ENCODE measurements at regions not wholly inside any gene's neighbourhood (a gene's known extent, or its start where the extent isn't known, plus 50 kb on each side); places are given as distances from the start of the nearest gene placed in this dataset.

- Histone ChIP-seq H3K27me3 (ENCODE audit: control insufficient read depth, insufficient read depth, low read length) (no peaks in the 10 kb centered on the region), H3K4me2 (ENCODE audit: extremely low read depth, insufficient read depth, low read length) (no peak overlapping the region), H3K9me3 (ENCODE audit: control insufficient read depth, insufficient read depth, low read depth, low read length) (no peaks in the 10 kb centered on the region), H3K79me2 (ENCODE audit: control insufficient read depth, insufficient read depth, low read length) (no peaks in the 10 kb centered on the region), H3K27ac (ENCODE audit: insufficient read depth, low read length) (peak overlapping the region; percentile 10), H3K4me3 (replicated peaks in 1 of 4; ENCODE audit: control extremely low read depth in 1 of 4, insufficient read depth in 1 of 4, low read depth in 3 of 4, low read length in 4 of 4) (no peak overlapping the region), H4K20me1 (ENCODE audit: control insufficient read depth, extremely low read depth, insufficient read depth, low read length) (no peaks in the 10 kb centered on the region), H3K36me3 (ENCODE audit: control insufficient read depth, insufficient read depth, low read length) (no peaks in the 10 kb centered on the region), H2AFZ (ENCODE audit: low read length) (no peak overlapping the region), H3K4me1 (ENCODE audit: control insufficient read depth, extremely low read depth, insufficient read depth, low read length) (no peaks in the 10 kb centered on the region), H3K9ac (ENCODE audit: insufficient read depth, low read length) (no peak overlapping the region)
- TF ChIP-seq, protein P1, sequence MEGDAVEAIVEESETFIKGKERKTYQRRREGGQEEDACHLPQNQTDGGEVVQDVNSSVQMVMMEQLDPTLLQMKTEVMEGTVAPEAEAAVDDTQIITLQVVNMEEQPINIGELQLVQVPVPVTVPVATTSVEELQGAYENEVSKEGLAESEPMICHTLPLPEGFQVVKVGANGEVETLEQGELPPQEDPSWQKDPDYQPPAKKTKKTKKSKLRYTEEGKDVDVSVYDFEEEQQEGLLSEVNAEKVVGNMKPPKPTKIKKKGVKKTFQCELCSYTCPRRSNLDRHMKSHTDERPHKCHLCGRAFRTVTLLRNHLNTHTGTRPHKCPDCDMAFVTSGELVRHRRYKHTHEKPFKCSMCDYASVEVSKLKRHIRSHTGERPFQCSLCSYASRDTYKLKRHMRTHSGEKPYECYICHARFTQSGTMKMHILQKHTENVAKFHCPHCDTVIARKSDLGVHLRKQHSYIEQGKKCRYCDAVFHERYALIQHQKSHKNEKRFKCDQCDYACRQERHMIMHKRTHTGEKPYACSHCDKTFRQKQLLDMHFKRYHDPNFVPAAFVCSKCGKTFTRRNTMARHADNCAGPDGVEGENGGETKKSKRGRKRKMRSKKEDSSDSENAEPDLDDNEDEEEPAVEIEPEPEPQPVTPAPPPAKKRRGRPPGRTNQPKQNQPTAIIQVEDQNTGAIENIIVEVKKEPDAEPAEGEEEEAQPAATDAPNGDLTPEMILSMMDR (conservative IDR thresholded peaks at IDR 0.05 in 1 of 2, IDR thresholded peaks at IDR 0.05 in 1 of 2; ENCODE audit: low read depth in 1 of 2, low read length in 2 of 2): no peak
- no peak for TF ChIP-seq EZH2 (IDR thresholded peaks at IDR 0.05; ENCODE audit: low read length, missing control alignments)
- peak in 1 of 2 donors; percentile 89 for DNase-seq (ENCODE audit: low read depth in 2 of 2)
Measured at GRCh38 chr5:158431369-158432029, 572.6 kb upstream of the CLINT1 start.

- Histone ChIP-seq H3K9ac (ENCODE audit: insufficient read depth, low read length) (no peak overlapping the region), H3K4me1 (ENCODE audit: control insufficient read depth, extremely low read depth, insufficient read depth, low read length) (no peaks in the 10 kb centered on the region), H3K4me3 (replicated peaks in 1 of 4; ENCODE audit: control extremely low read depth in 1 of 4, insufficient read depth in 1 of 4, low read depth in 3 of 4, low read length in 4 of 4) (no peak overlapping the region), H3K27ac (ENCODE audit: insufficient read depth, low read length) (no peak overlapping the region), H2AFZ (ENCODE audit: low read length) (no peak overlapping the region), H3K36me3 (ENCODE audit: control insufficient read depth, insufficient read depth, low read length) (no peaks in the 10 kb centered on the region), H3K27me3 (ENCODE audit: control insufficient read depth, insufficient read depth, low read length) (no peaks in the 10 kb centered on the region), H3K9me3 (ENCODE audit: control insufficient read depth, insufficient read depth, low read depth, low read length) (no peaks in the 10 kb centered on the region), H3K79me2 (ENCODE audit: control insufficient read depth, insufficient read depth, low read length) (no peaks in the 10 kb centered on the region), H3K4me2 (ENCODE audit: extremely low read depth, insufficient read depth, low read length) (no peak overlapping the region), H4K20me1 (ENCODE audit: control insufficient read depth, extremely low read depth, insufficient read depth, low read length) (no peaks in the 10 kb centered on the region)
- DNase-seq (ENCODE audit: low read depth in 2 of 2): no peak
- no peak for TF ChIP-seq EZH2 (IDR thresholded peaks at IDR 0.05; ENCODE audit: low read length, missing control alignments)
- TF ChIP-seq, protein P1 (conservative IDR thresholded peaks at IDR 0.05 in 1 of 2, IDR thresholded peaks at IDR 0.05 in 1 of 2; ENCODE audit: low read depth in 1 of 2, low read length in 2 of 2): no peak
Measured at GRCh38 chr5:158430798-158431167, 571.8 kb upstream of the CLINT1 start.

GRCh38 chr5:158430166-158430797 lies 571.3 kb upstream of the CLINT1 start:
- Histone ChIP-seq H3K27me3 (ENCODE audit: control insufficient read depth, insufficient read depth, low read length) (no peaks in the 10 kb centered on the region), H3K27ac (ENCODE audit: insufficient read depth, low read length) (no peak overlapping the region), H3K9ac (ENCODE audit: insufficient read depth, low read length) (no peak overlapping the region), H2AFZ (ENCODE audit: low read length) (no peak overlapping the region), H4K20me1 (ENCODE audit: control insufficient read depth, extremely low read depth, insufficient read depth, low read length) (no peaks in the 10 kb centered on the region), H3K79me2 (ENCODE audit: control insufficient read depth, insufficient read depth, low read length) (no peaks in the 10 kb centered on the region), H3K4me1 (ENCODE audit: control insufficient read depth, extremely low read depth, insufficient read depth, low read length) (no peaks in the 10 kb centered on the region), H3K4me3 (replicated peaks in 1 of 4; ENCODE audit: control extremely low read depth in 1 of 4, insufficient read depth in 1 of 4, low read depth in 3 of 4, low read length in 4 of 4) (no peak overlapping the region), H3K36me3 (ENCODE audit: control insufficient read depth, insufficient read depth, low read length) (no peaks in the 10 kb centered on the region), H3K9me3 (ENCODE audit: control insufficient read depth, insufficient read depth, low read depth, low read length) (no peaks in the 10 kb centered on the region), H3K4me2 (ENCODE audit: extremely low read depth, insufficient read depth, low read length) (no peak overlapping the region)
- TF ChIP-seq, protein P1 (conservative IDR thresholded peaks at IDR 0.05 in 1 of 2, IDR thresholded peaks at IDR 0.05 in 1 of 2; ENCODE audit: low read depth in 1 of 2, low read length in 2 of 2): no peak
- TF ChIP-seq EZH2 (IDR thresholded peaks at IDR 0.05; ENCODE audit: low read length, missing control alignments): no peak
- peak in 1 of 2 donors; percentile 37 for DNase-seq (ENCODE audit: low read depth in 2 of 2)
